CD4-positive, alpha-beta T cell (primary cell): ENCODE measurements at regions not wholly inside any gene's neighbourhood (a gene's known extent, or its start where the extent isn't known, plus 50 kb on each side); places are given as distances from the start of the nearest gene placed in this dataset.

Source experiments
- ATAC-seq: fragments of 200-7000 bp; cut with Tn5 transposase; one replicate; pipeline ENCODE4 v1.10.0; 2022; ENCODE audit warnings: mild to moderate bottlenecking; ENCODE audit not compliant: poor library complexity
- CTCF ChIA-PET: fragments of 350-600 bp; sonication (Branson Sonifier 250); formaldehyde crosslinking; loops from one replicate; lab custom pipeline; 2021; ENCODE audit warnings: antibody characterized with exemption, inconsistent platforms; lab: Charles Lee
- POLR2A ChIA-PET: fragments of 350-600 bp; sonication (Branson Sonifier 250); formaldehyde crosslinking; loops from one replicate; lab custom pipeline; 2021; ENCODE audit warnings: antibody characterized with exemption, inconsistent platforms; lab: Charles Lee
- DNase-seq, 14 experiments: peaks; one replicate each; pipeline ENCODE4 v3.0.0-alpha.2; 2013 to 2020; ENCODE audit warnings: mixed read lengths in 2 of 14
- H3K27ac ChIP-seq, 2 donors: one replicate each; pipeline versions ENCODE4 v1.5.1 to v1.7.0; 2013; ENCODE audit warnings: low read length in 2 of 2, low read depth in 1 of 2, mild to moderate bottlenecking in 1 of 2
- H3K27me3 ChIP-seq, 2 experiments: 1 replicate in 1 of 2; 2 replicates in 1 of 2; pipeline versions ENCODE4 v1.6.1 to v1.7.0; 2013; ENCODE audit warnings: low read length in 2 of 2, control low read depth in 1 of 2, mild to moderate bottlenecking in 1 of 2, moderate library complexity in 1 of 2; ENCODE audit not compliant: insufficient read depth in 2 of 2, control insufficient read depth in 1 of 2
- H3K36me3 ChIP-seq: one replicate; pipeline ENCODE4 v1.6.1; 2013; ENCODE audit warnings: low read length, control low read depth; ENCODE audit not compliant: insufficient read depth
- H3K4me1 ChIP-seq: one replicate; pipeline ENCODE4 v1.6.1; 2013; ENCODE audit warnings: low read length, control low read depth; ENCODE audit not compliant: insufficient read depth
- H3K4me3 ChIP-seq: one replicate; pipeline ENCODE4 v1.5.1; 2013; ENCODE audit warnings: mild to moderate bottlenecking, low read length, moderate library complexity
- H3K9me3 ChIP-seq, 2 experiments: 1 replicate in 1 of 2; 2 replicates in 1 of 2; pipeline versions ENCODE4 v1.6.1 to v1.7.0; 2013; ENCODE audit warnings: low read length in 2 of 2, mild to moderate bottlenecking in 2 of 2, control low read depth in 1 of 2, moderate library complexity in 1 of 2; ENCODE audit not compliant: control insufficient read depth in 1 of 2, insufficient read depth in 1 of 2
- H3K27ac Mint-ChIP-seq: one replicate; pipeline ENCODE4 v1.8.0; 2020; ENCODE audit warnings: mixed read lengths
- H3K27me3 Mint-ChIP-seq: one replicate; pipeline ENCODE4 v1.8.0; 2021; ENCODE audit warnings: mixed read lengths
- H3K36me3 Mint-ChIP-seq: one replicate; pipeline ENCODE4 v1.8.0; 2021; ENCODE audit warnings: low read depth, mixed read lengths
- H3K4me1 Mint-ChIP-seq: one replicate; pipeline ENCODE4 v1.8.0; 2021; ENCODE audit warnings: low read depth, mixed read lengths
- H3K4me3 Mint-ChIP-seq: one replicate; pipeline ENCODE4 v1.8.0; 2020; ENCODE audit warnings: mild to moderate bottlenecking, mixed read lengths
- H3K9me3 Mint-ChIP-seq: one replicate; pipeline ENCODE4 v1.8.0; 2020; ENCODE audit warnings: mixed read lengths
- intact Hi-C, 2 experiments: fragments of 100-400 bp; cut with DNase I in 1 of 2; cut with micrococcal nuclease in 1 of 2; formaldehyde crosslinking; loops; one replicate each; pipeline versions ENCODE4 v1.15.1 to v1.9.0; 2023 to 2025; cut with DNase I, micrococcal nuclease
- TF ChIP-seq, protein P1 (sequence below): fragments of 200-600 bp; IDR thresholded peaks from one replicate; pipeline ENCODE4 v1.8.0; 2022; ENCODE audit warnings: antibody characterized with exemption, mild to moderate bottlenecking

DNA sequence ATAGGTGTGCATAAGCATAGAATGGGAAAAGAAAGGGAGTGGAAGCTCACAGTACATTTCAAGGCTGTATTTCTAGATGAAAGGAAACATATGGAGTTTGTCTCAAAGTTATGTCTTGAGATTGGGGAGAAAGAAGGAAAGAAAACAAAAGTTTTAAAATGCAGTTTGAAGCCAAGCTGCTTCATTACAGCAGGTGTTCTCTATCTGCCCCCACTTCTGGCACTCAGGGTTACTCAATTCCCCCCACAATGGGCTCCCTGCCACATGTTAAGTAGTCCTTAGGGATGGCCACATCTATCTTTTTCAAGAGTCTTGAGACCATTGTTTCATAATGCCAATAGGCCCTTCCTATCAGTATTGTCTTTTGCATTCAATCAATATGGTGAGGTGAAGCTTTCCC is 367.4 kb upstream of the ANXA10 start:
- no peaks in the 10 kb centered on the region for H3K36me3 ChIP-seq
- H3K9me3 ChIP-seq, result peaks cover 0 to 2% of the 10 kb centered on the region in 2 experiments
- ChIA-PET CTCF (no interaction called here), POLR2A (no interaction called here)
- intact Hi-C loops, result no loop called here
- H3K4me3 ChIP-seq, result no peak overlapping the region
- no peaks in the 10 kb centered on the region for H3K27me3 ChIP-seq
- no peaks in the 10 kb centered on the region for H3K4me1 ChIP-seq
- H3K36me3 Mint-ChIP-seq, result no peaks in the 10 kb centered on the region
- H3K9me3 Mint-ChIP-seq, result peaks cover 6% of the 10 kb centered on the region
- H3K4me3 Mint-ChIP-seq, result no peak overlapping the region
- no peaks in the 10 kb centered on the region for H3K4me1 Mint-ChIP-seq
- DNase-seq, result no peak
- no peak for ATAC-seq
- TF ChIP-seq, protein P1, sequence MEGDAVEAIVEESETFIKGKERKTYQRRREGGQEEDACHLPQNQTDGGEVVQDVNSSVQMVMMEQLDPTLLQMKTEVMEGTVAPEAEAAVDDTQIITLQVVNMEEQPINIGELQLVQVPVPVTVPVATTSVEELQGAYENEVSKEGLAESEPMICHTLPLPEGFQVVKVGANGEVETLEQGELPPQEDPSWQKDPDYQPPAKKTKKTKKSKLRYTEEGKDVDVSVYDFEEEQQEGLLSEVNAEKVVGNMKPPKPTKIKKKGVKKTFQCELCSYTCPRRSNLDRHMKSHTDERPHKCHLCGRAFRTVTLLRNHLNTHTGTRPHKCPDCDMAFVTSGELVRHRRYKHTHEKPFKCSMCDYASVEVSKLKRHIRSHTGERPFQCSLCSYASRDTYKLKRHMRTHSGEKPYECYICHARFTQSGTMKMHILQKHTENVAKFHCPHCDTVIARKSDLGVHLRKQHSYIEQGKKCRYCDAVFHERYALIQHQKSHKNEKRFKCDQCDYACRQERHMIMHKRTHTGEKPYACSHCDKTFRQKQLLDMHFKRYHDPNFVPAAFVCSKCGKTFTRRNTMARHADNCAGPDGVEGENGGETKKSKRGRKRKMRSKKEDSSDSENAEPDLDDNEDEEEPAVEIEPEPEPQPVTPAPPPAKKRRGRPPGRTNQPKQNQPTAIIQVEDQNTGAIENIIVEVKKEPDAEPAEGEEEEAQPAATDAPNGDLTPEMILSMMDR, result no peak
- no peak overlapping the region for H3K27ac Mint-ChIP-seq
- H3K27ac ChIP-seq, result no peak overlapping the region
- H3K27me3 Mint-ChIP-seq, result no peaks in the 10 kb centered on the region

- peaks cover 20% of the 10 kb centered on the region for H3K9me3 Mint-ChIP-seq
- no peak overlapping the region for H3K27ac ChIP-seq
- H3K4me3 ChIP-seq, result no peak overlapping the region
- no peak for ATAC-seq
- no peaks in the 10 kb centered on the region for H3K4me1 Mint-ChIP-seq
- POLR2A ChIA-PET, result no interaction called here
- no peaks in the 10 kb centered on the region for H3K36me3 ChIP-seq
- CTCF ChIA-PET, result no interaction called here
- TF ChIP-seq, protein P1, result no peak
- no peak overlapping the region for H3K27ac Mint-ChIP-seq
- no peaks in the 10 kb centered on the region for H3K27me3 ChIP-seq
- intact Hi-C loops, result no loop called here
- H3K27me3 Mint-ChIP-seq, result no peaks in the 10 kb centered on the region
- no peaks in the 10 kb centered on the region for H3K4me1 ChIP-seq
- H3K9me3 ChIP-seq, result peaks cover 8 to 14% of the 10 kb centered on the region in 2 experiments
- H3K36me3 Mint-ChIP-seq, result no peaks in the 10 kb centered on the region
- H3K4me3 Mint-ChIP-seq, result no peak overlapping the region
- DNase-seq, result no peak
These were observed 361.6 kb upstream of the ANXA10 start for GRCh38 chr4:167730769-167731168.

GRCh38 chr4:167745024-167745687 is 347.2 kb upstream of the ANXA10 start:
- Histone ChIP-seq H3K4me3 (no peak overlapping the region), H3K9me3 (no peaks in the 10 kb centered on the region), H3K27ac (no peak overlapping the region), H3K36me3 (no peaks in the 10 kb centered on the region), H3K4me1 (no peaks in the 10 kb centered on the region), H3K27me3 (no peaks in the 10 kb centered on the region)
- Mint-ChIP-seq H3K4me1 (no peaks in the 10 kb centered on the region), H3K4me3 (no peak overlapping the region), H3K9me3 (no peaks in the 10 kb centered on the region), H3K36me3 (no peaks in the 10 kb centered on the region), H3K27me3 (no peaks in the 10 kb centered on the region), H3K27ac (no peak overlapping the region)
- POLR2A ChIA-PET, result interaction anchor here (0.7 kb wide), 1 partner anchor 21 kb away, joined by 3 read pairs; no protein-coding TSS in a partner anchor
- TF ChIP-seq, protein P1, result no peak
- CTCF ChIA-PET, result no interaction called here
- DNase-seq (no peak), ATAC-seq (no peak)
- intact Hi-C loops, result no loop called here
